Neural cell (in vitro differentiated cells): ENCODE measurements at regions not wholly inside any gene's neighbourhood (a gene's known extent, or its start where the extent isn't known, plus 50 kb on each side); places are given as distances from the start of the nearest gene placed in this dataset.

Experiments
- H2AFZ ChIP-seq: fragments of 200-600, 300-800 bp; sonication (generic), shearing (Covaris generic); 2 replicates; pipeline ENCODE4 v1.6.0; 2014; ENCODE audit warnings: low read depth, mild to moderate bottlenecking, antibody characterized with exemption, low read length, moderate library complexity
- H3F3A ChIP-seq: fragments of 200-600 bp; shearing (Covaris generic); 2 replicates; pipeline ENCODE4 v1.6.1; 2016; ENCODE audit warnings: mild to moderate bottlenecking, moderate library complexity, mixed read lengths, antibody characterized with exemption, low read length; ENCODE audit not compliant: insufficient read depth, poor library complexity, severe bottlenecking
- H3K27ac ChIP-seq: fragments of 200-600, 300-800 bp; sonication (generic), shearing (Covaris generic); 2 replicates; pipeline ENCODE4 v1.5.1; 2014; ENCODE audit warnings: mild to moderate bottlenecking, low read length, moderate library complexity
- H3K27me3 ChIP-seq: fragments of 300-800, 200-600 bp; sonication (generic), shearing (Covaris generic); 2 replicates; pipeline ENCODE4 v1.6.0; 2014; ENCODE audit warnings: mild to moderate bottlenecking, low read depth, low read length, moderate library complexity; ENCODE audit not compliant: insufficient read depth
- H3K36me3 ChIP-seq: fragments of 300-800, 200-600 bp; sonication (generic), shearing (Covaris generic); 2 replicates; pipeline ENCODE4 v1.5.1; 2014; ENCODE audit warnings: mild to moderate bottlenecking, antibody characterized with exemption, low read length, moderate library complexity; ENCODE audit not compliant: insufficient read depth
- H3K4me2 ChIP-seq: fragments of 300-800, 200-600 bp; sonication (generic), shearing (Covaris generic); 2 replicates; pipeline ENCODE4 v1.6.0; 2014; ENCODE audit warnings: mild to moderate bottlenecking, low read length
- H3K4me3 ChIP-seq: fragments of 300-800, 200-600 bp; sonication (generic), shearing (Covaris generic); 2 replicates; pipeline ENCODE4 v1.5.1; 2014; ENCODE audit warnings: mild to moderate bottlenecking, low read length, moderate library complexity
- H3K79me2 ChIP-seq: fragments of 200-600 bp; shearing (Covaris generic); replicated peaks from 2 replicates; pipeline ENCODE4 v1.6.0; 2014; ENCODE audit warnings: mild to moderate bottlenecking, low read length, moderate library complexity; ENCODE audit not compliant: insufficient read depth
- H3K9ac ChIP-seq: fragments of 300-800, 200-600 bp; sonication (generic), shearing (Covaris generic); 2 replicates; pipeline ENCODE4 v1.6.1; 2016; ENCODE audit warnings: mild to moderate bottlenecking, low read length, mixed read lengths
- H3K9me2 ChIP-seq: fragments of 200-600 bp; shearing (Covaris generic); 2 replicates; pipeline ENCODE4 v1.6.1; 2016; ENCODE audit warnings: mild to moderate bottlenecking, low read length, mixed read lengths; ENCODE audit not compliant: insufficient read depth
- H3K9me3 ChIP-seq: fragments of 200-600, 300-800 bp; sonication (generic), shearing (Covaris generic); 2 replicates; pipeline ENCODE4 v1.6.1; 2016; ENCODE audit warnings: mild to moderate bottlenecking, mixed run types, low read length, moderate library complexity, mixed read lengths
- H4K20me1 ChIP-seq: fragments of 200-600 bp; shearing (Covaris generic); 2 replicates; pipeline ENCODE4 v1.6.1; 2016; ENCODE audit warnings: mild to moderate bottlenecking, mixed run types; ENCODE audit not compliant: insufficient read depth
- CTCF ChIP-seq: fragments of 450-650 bp; IDR thresholded peaks from 2 replicates; pipeline ENCODE4 v1.5.1; 2014; ENCODE audit warnings: antibody characterized with exemption, mild to moderate bottlenecking, moderate library complexity; ENCODE audit not compliant: poor library complexity, severe bottlenecking
- EP300 ChIP-seq: fragments of 450-650 bp; conservative IDR thresholded peaks from 2 replicates; pipeline ENCODE4 v1.6.1; 2014; ENCODE audit warnings: antibody characterized with exemption, mild to moderate bottlenecking, moderate library complexity; ENCODE audit not compliant: poor library complexity, severe bottlenecking
- EZH2 ChIP-seq: fragments of 200-600, 300-800 bp; shearing (Covaris generic), sonication (generic); IDR thresholded peaks from 2 replicates; pipeline ENCODE4 v1.6.1; 2014; ENCODE audit warnings: antibody characterized with exemption, low read length, borderline replicate concordance, mild to moderate bottlenecking; ENCODE audit not compliant: insufficient read depth, poor library complexity, severe bottlenecking
- MXI1 ChIP-seq: fragments of 450-650 bp; conservative IDR thresholded peaks from 2 replicates; pipeline ENCODE4 v1.6.1; 2014; ENCODE audit warnings: antibody characterized with exemption, mild to moderate bottlenecking; ENCODE audit not compliant: poor library complexity, severe bottlenecking
- POLR2AphosphoS5 ChIP-seq: IDR thresholded peaks from 2 replicates; pipeline ENCODE4 v1.6.1; 2012
- RAD21 ChIP-seq: fragments of 450-650 bp; conservative IDR thresholded peaks from 2 replicates; pipeline ENCODE4 v1.6.1; 2014; ENCODE audit warnings: antibody characterized with exemption, mild to moderate bottlenecking, moderate library complexity
- REST ChIP-seq: IDR thresholded peaks from 2 replicates; pipeline ENCODE4 v1.6.1; 2012; ENCODE audit warnings: borderline replicate concordance
- SMC3 ChIP-seq: fragments of 450-650 bp; conservative IDR thresholded peaks from 2 replicates; pipeline ENCODE4 v1.6.1; 2014; ENCODE audit warnings: antibody characterized with exemption, mild to moderate bottlenecking, moderate library complexity; ENCODE audit not compliant: poor library complexity
- TAF1 ChIP-seq: IDR thresholded peaks from 2 replicates; pipeline ENCODE4 v1.6.1; 2012; ENCODE audit warnings: low read depth

DNA sequence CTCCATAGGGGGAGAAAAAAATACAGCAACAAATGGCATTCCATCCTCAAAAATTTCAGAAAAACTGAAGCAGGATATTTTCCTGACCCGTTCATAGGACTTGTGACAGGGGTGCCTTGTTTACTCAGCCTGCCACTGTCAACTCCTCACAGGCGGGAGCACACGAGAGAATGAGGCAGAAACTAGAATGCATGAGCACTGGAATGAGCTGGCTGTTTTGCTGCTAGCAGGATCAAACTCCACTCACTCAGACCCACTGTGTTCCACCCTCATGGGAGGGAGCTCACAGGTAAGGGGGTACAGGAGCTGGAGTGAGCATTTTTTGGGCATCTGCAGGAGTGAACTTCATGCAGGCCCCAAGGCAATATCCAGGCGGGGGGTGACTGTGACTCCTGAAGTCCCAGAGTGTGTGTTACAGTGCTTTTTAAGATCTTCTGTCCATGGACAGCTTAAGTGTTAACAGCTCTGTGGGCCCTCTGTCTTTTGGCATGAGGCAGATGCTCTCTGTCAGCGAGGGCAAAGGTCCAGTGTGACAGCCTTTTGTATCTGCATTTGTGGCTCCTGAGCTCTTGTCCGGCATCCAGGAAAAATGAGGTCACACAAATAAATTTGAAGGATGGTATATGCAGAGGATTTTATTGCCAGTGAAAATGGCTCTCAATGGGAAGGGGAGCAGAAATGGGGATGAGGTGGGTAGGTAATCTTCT lies 905.7 kb upstream of the TENM4 start:
- TF ChIP-seq REST (no peak), EP300 (no peak), RAD21 (no peak), CTCF (no peak), POLR2AphosphoS5 (no peak), SMC3 (no peak), EZH2 (no peak), MXI1 (no peak), TAF1 (no peak)
- Histone ChIP-seq H3K27me3 (no peaks in the 10 kb centered on the region), H2AFZ (no peak overlapping the region), H3K4me2 (no peak overlapping the region), H3K9me3 (no peaks in the 10 kb centered on the region), H3K36me3 (no peaks in the 10 kb centered on the region), H3K79me2 (no peaks in the 10 kb centered on the region), H4K20me1 (no peaks in the 10 kb centered on the region), H3K4me3 (no peak overlapping the region), H3K9me2 (no peaks in the 10 kb centered on the region), H3K27ac (no peak overlapping the region), H3K9ac (no peak overlapping the region), H3F3A (no peaks in the 10 kb centered on the region)

DNA sequence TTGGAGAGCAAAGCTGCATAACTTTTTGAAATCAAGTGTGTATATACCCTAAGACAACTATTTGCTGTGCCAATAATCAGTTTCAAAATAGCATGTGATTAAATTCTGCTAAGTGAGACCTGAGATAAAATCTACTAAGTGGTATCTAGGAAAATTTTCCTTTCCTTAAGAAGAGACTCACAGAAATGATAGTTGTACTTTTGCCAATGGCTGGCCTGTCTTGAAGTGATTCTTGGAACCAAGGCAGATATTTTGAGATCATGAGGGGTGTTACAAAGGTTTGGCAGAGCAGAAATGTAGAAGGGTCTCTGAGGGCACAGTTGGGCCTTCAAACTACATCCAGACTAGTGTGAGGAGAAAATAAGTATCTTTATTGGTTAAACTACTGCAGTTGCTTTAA lies 902.6 kb upstream of the TENM4 start:
- TF ChIP-seq SMC3 = no peak
- TF ChIP-seq EP300 = no peak
- TF ChIP-seq RAD21 = no peak
- no peak for TF ChIP-seq POLR2AphosphoS5
- no peak for TF ChIP-seq REST
- TF ChIP-seq CTCF = no peak
- TF ChIP-seq MXI1 = no peak
- no peak for TF ChIP-seq TAF1
- Histone ChIP-seq H3K27ac (no peak overlapping the region), H3K9me3 (no peaks in the 10 kb centered on the region), H3K4me3 (no peak overlapping the region), H2AFZ (no peak overlapping the region), H3K79me2 (no peaks in the 10 kb centered on the region), H3K9me2 (no peaks in the 10 kb centered on the region), H3K36me3 (no peaks in the 10 kb centered on the region), H3K4me2 (no peak overlapping the region), H3K27me3 (no peaks in the 10 kb centered on the region), H3F3A (no peaks in the 10 kb centered on the region), H4K20me1 (no peaks in the 10 kb centered on the region), H3K9ac (no peak overlapping the region)
